Uterus (tissue), 3 donors: ENCODE measurements at regions not wholly inside any gene's neighbourhood (a gene's known extent, or its start where the extent isn't known, plus 50 kb on each side); places are given as distances from the start of the nearest gene placed in this dataset.

Source experiments
- DNase-seq, 2 donors: peaks; one replicate each; pipeline ENCODE4 v3.0.0-alpha.2; 2019 to 2020
- H3K27ac ChIP-seq, 2 donors: fragments of 200-600 bp; sonication (generic); 1 replicate in 1 of 2; 2 replicates in 1 of 2; pipeline ENCODE4 v1.5.1; 2016 to 2018
- H3K27me3 ChIP-seq, 2 donors: fragments of 200-600 bp; sonication (generic); one replicate each; pipeline ENCODE4 v1.5.1; 2018 to 2019; ENCODE audit warnings: control low read depth in 1 of 2
- H3K36me3 ChIP-seq, 2 donors: fragments of 200-600 bp; sonication (generic); one replicate each; pipeline ENCODE4 v1.5.1; 2019; ENCODE audit warnings: control low read depth in 1 of 2
- H3K4me1 ChIP-seq, 2 donors: fragments of 200-600 bp; sonication (generic); one replicate each; pipeline ENCODE4 v1.5.1; 2018 to 2019; ENCODE audit warnings: control low read depth in 1 of 2
- H3K4me3 ChIP-seq, 2 donors: fragments of 200-600 bp; sonication (generic); 1 replicate in 1 of 2; 2 replicates in 1 of 2; pipeline ENCODE4 v1.5.1; 2018 to 2019; ENCODE audit warnings: mild to moderate bottlenecking in 1 of 2
- H3K9me3 ChIP-seq, 2 donors: fragments of 200-600 bp; sonication (generic); one replicate each; pipeline ENCODE4 v1.5.1; 2019; ENCODE audit warnings: control low read depth in 1 of 2
- CTCF ChIP-seq, 4 experiments: fragments of 200-600 bp in 2 of 4; fragments of 450-650 bp in 2 of 4; sonication (generic) in 2 of 4; IDR thresholded peaks; one replicate each; pipeline ENCODE4 v1.5.1; 2016 to 2019; ENCODE audit warnings: antibody characterized with exemption in 4 of 4, mild to moderate bottlenecking in 2 of 4, moderate library complexity in 1 of 4
- POLR2A ChIP-seq, 2 donors: fragments of 450-650 bp; IDR thresholded peaks; one replicate each; pipeline ENCODE4 v1.6.1; 2016; ENCODE audit warnings: antibody characterized with exemption in 2 of 2, mild to moderate bottlenecking in 1 of 2, moderate library complexity in 1 of 2
- intact Hi-C: fragments of 100-400 bp; cut with DNase I; formaldehyde crosslinking; loops from one replicate; pipeline ENCODE4 v1.15.1; 2023; ENCODE audit warnings: low total_unique reads
- donor health status: DM: yes; HTN: yes; CAD: no.

DNA sequence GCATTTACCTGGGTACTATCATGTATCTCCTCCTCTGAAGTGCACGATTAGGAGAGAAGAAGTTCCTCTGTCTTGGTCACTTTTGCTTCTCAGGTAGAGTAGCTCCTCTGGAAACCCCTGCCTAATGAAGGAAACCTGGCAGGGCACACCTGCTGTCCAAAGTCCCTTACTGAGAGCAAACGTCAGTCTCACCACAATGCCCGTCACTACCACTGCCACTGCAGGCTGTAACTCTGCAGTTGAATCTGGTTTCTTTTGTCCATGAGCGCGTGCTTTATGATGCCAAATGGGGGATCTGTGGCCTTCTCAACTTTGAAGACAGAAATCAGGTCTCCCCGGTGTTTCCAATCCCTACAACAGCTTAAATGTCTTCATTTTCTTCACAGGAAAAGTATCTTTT lies 1068.6 kb downstream of the BCL11B start:
- no peaks in the 10 kb centered on the region for H3K9me3 ChIP-seq
- TF ChIP-seq POLR2A (IDR thresholded peaks at IDR 0.05) (no peak), CTCF (IDR thresholded peaks at IDR 0.05) (no peak)
- no peaks in the 10 kb centered on the region for H3K36me3 ChIP-seq
- intact Hi-C loops = no loop called here
- H3K27me3 ChIP-seq = no peaks in the 10 kb centered on the region
- H3K4me1 ChIP-seq = no peaks in the 10 kb centered on the region
- H3K27ac ChIP-seq = no peak overlapping the region
- no peak overlapping the region for H3K4me3 ChIP-seq
- DNase-seq = no peak

- Histone ChIP-seq H3K27me3 (no peaks in the 10 kb centered on the region), H3K36me3 (no peaks in the 10 kb centered on the region), H3K27ac (no peak overlapping the region), H3K4me1 (no peaks in the 10 kb centered on the region), H3K4me3 (no peak overlapping the region), H3K9me3 (no peaks in the 10 kb centered on the region)
- no peak for DNase-seq
- no peak for TF ChIP-seq CTCF (IDR thresholded peaks at IDR 0.05)
- no peak for TF ChIP-seq POLR2A (IDR thresholded peaks at IDR 0.05)
- intact Hi-C loops = no loop called here
Measured at GRCh38 chr14:98204139-98204538, 1067.9 kb downstream of the BCL11B start.

DNA sequence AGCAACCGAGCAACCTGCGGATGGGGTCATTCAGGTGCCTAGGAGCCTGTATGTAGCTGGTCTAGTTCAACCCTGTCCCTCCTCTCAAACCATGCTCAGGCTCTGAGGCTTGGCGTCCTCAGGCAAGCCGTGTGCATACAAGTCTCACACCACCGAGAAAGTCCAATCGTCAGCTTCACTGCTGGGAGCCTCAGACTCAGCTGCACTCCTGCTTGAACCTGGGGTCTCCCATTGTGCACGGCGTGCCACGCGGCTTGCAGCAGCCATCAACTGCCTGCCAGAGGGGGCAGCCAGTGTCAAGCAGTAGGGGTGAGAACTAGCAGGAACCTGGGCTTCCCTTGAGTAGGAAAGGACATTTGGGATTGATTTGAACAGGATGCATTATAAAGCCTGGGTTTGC lies 1064.6 kb downstream of the BCL11B start:
- Histone ChIP-seq H3K4me3 (no peak overlapping the region), H3K27ac (no peak overlapping the region), H3K36me3 (no peaks in the 10 kb centered on the region), H3K9me3 (no peaks in the 10 kb centered on the region), H3K27me3 (no peaks in the 10 kb centered on the region), H3K4me1 (no peaks in the 10 kb centered on the region)
- no peak for DNase-seq
- TF ChIP-seq CTCF (IDR thresholded peaks at IDR 0.05) = no peak
- no peak for TF ChIP-seq POLR2A (IDR thresholded peaks at IDR 0.05)
- intact Hi-C loops = no loop called here

- Histone ChIP-seq H3K27me3 (no peaks in the 10 kb centered on the region), H3K4me1 (no peaks in the 10 kb centered on the region), H3K27ac (no peak overlapping the region), H3K4me3 (no peak overlapping the region), H3K9me3 (no peaks in the 10 kb centered on the region), H3K36me3 (no peaks in the 10 kb centered on the region)
- DNase-seq = no peak
- TF ChIP-seq POLR2A (IDR thresholded peaks at IDR 0.05) = no peak
- TF ChIP-seq CTCF (IDR thresholded peaks at IDR 0.05) = no peak
- intact Hi-C loops = no loop called here
Measured at GRCh38 chr14:98208211-98208611, 1063.8 kb downstream of the BCL11B start.

GRCh38 chr14:98208943-98209342 lies 1063.1 kb downstream of the BCL11B start:
- TF ChIP-seq CTCF (IDR thresholded peaks at IDR 0.05) = no peak
- no peak for TF ChIP-seq POLR2A (IDR thresholded peaks at IDR 0.05)
- DNase-seq = no peak
- intact Hi-C loops = no loop called here
- no peak overlapping the region for H3K4me3 ChIP-seq
- no peaks in the 10 kb centered on the region for H3K4me1 ChIP-seq
- no peaks in the 10 kb centered on the region for H3K9me3 ChIP-seq
- no peaks in the 10 kb centered on the region for H3K36me3 ChIP-seq
- no peaks in the 10 kb centered on the region for H3K27me3 ChIP-seq
- H3K27ac ChIP-seq = no peak overlapping the region
